ENCODE measurements at regions not wholly inside any gene's neighbourhood (a gene's known extent, or its start where the extent isn't known, plus 50 kb on each side); places are given as distances from the start of the nearest gene placed in this dataset.
"Not testable (repeated sequence)": the region's sequence is repeated elsewhere in the genome, so short reads cannot be mapped to it uniquely, and the experiment has no call there.

DNA sequence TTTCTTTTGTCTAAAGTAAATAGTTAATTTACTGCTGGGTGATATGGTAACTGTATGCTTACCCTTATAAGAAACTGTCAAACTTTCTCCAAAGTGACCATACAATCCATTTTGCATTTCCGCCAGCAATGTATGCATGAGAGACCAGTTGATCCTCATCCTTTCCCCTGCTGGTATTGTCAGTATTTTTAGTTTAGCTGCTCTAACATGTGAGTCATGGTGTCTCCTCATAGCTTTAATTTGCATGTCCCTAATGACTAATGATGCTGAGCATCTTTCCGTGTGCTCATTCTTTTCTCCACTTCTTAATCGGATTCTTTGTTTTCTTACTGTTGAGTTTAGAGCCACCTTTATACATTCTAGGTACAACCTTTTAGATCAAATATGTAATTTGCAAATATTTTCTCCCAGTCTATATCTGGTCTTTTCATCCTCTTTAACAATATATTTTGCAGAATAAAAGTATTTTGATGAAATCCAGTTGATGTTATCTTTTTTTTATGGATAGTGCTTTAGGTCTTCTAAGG is 379.9 kb downstream of the BCL2L11 start:
- TF ChIP-seq, protein P1, sequence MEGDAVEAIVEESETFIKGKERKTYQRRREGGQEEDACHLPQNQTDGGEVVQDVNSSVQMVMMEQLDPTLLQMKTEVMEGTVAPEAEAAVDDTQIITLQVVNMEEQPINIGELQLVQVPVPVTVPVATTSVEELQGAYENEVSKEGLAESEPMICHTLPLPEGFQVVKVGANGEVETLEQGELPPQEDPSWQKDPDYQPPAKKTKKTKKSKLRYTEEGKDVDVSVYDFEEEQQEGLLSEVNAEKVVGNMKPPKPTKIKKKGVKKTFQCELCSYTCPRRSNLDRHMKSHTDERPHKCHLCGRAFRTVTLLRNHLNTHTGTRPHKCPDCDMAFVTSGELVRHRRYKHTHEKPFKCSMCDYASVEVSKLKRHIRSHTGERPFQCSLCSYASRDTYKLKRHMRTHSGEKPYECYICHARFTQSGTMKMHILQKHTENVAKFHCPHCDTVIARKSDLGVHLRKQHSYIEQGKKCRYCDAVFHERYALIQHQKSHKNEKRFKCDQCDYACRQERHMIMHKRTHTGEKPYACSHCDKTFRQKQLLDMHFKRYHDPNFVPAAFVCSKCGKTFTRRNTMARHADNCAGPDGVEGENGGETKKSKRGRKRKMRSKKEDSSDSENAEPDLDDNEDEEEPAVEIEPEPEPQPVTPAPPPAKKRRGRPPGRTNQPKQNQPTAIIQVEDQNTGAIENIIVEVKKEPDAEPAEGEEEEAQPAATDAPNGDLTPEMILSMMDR (IDR thresholded peaks at IDR 0.05) = not testable (repeated sequence)
- TF ChIP-seq EP300 (IDR thresholded peaks at IDR 0.05) = not testable (repeated sequence)

Measured in gastroesophageal sphincter (tissue), 3 donors.